Stimulated activated CD4-positive, alpha-beta T cell treated with anti-CD3 and anti-CD28 coated beads, Interleukin-15, amount 100 ng/mL, for 1 hour (primary cell): ENCODE measurements at regions not wholly inside any gene's neighbourhood (a gene's known extent, or its start where the extent isn't known, plus 50 kb on each side); places are given as distances from the start of the nearest gene placed in this dataset.

ENCODE experiments used
- DNase-seq, 2 donors: peaks; one replicate each; pipeline ENCODE4 v3.0.0-alpha.2; 2020; ENCODE audit warnings: low read depth in 1 of 2, low spot score in 1 of 2

- DNase-seq, result no peak
Measured at GRCh38 chr9:126017758-126018157, 270.6 kb downstream of the PBX3 start.

- DNase-seq, result no peak
Measured at GRCh38 chr9:126020836-126021235, 273.7 kb downstream of the PBX3 start.

- DNase-seq, result no peak
Measured at GRCh38 chr9:126023962-126024361, 276.8 kb downstream of the PBX3 start.

- no peak for DNase-seq
Measured at GRCh38 chr9:126024581-126025230, 277.5 kb downstream of the PBX3 start.

DNA sequence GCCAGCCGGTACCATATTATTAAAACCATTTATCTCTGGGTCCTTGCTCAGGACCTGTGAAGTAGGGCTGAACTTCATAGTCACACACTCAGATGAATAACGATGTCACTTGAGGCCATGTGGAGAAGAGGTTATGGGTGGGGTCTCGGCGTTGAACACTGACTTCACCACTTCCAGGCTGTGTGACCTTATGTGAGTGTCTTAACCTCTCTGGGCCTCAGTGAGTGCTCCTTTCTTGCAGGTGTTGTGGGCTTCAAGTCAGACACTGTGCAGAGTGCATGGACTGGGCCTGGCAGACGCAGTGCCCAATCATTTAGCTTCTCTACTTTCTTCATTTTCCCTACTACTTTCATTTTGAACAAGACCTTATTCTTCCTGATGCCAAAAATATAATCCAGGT, 278.8 kb downstream of the PBX3 start:
- DNase-seq, result no peak

- no peak for DNase-seq
Measured at GRCh38 chr9:126027566-126027965, 280.4 kb downstream of the PBX3 start.

DNA sequence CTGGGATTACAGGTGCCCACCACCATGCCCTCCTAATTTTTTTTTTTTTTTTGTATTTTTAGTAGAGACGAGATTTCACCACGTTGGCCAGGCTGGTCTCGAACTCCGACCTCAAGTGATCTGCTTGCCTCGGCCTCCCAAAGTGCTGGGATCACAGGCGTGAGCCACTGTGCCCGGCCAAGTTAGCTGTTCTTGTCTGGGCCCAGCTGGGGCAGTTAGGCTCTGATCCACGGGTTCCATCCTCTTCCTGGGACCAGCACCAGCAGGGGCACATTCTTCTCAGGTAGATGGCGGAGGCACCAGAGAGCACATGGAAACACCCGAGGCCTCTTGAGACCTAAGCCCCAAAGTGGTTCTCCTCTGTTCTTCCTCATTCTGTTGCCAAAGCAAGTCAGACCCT, 281.6 kb downstream of the PBX3 start:
- DNase-seq, result no peak

GRCh38 chr9:126030716-126031115, 283.5 kb downstream of the PBX3 start:
- DNase-seq, result no peak

- DNase-seq, result no peak
Measured at GRCh38 chr9:126031116-126031515, 283.9 kb downstream of the PBX3 start.

GRCh38 chr9:126032135-126032534, 285.0 kb downstream of the PBX3 start:
- no peak for DNase-seq

DNA sequence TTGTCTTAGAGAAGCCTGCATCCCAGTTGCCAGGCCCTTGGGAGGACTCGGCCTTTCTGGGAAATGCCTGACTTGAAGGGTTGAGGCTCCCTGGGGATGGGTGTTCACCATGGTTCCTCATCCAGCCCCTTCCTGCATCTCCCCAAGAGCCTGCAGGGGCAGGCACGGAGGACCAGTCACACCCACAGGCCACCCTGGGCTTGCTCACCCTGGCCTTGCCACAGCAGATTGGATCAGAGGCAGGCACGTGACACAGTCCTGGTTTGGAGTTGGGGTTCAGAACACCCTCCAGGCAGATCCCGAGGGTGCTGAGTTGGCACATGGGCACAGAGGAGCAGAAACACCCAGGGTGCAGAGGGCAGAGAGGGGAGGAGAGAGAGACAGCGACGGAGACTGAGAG, 286.1 kb downstream of the PBX3 start:
- DNase-seq, result no peak

DNA sequence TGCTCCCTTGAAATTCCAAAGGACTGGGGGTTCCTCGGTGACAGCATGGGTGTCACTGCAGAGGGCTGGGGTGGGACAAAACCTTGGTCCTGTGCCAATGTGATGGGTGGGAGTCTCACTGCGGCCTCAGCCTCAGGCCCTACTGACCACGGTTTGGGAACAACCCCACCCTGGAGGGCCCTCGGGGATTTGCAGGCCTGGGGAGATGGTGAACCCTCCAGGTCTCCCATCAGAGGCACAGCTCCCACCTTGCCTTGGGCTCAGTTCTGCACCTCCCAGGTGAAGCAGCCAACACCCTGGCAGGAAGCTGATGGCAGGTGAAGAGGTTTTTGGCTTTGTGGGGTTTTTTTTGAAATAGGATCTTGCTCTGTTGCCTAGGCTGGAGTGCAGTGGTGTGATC, 286.8 kb downstream of the PBX3 start:
- no peak for DNase-seq

GRCh38 chr9:126036881-126037291, 289.7 kb downstream of the PBX3 start:
- no peak for DNase-seq

GRCh38 chr9:126038790-126039189, 287.8 kb upstream of the MVB12B start:
- no peak for DNase-seq

GRCh38 chr9:126043681-126044080, 282.9 kb upstream of the MVB12B start:
- no peak for DNase-seq

- no peak for DNase-seq
Measured at GRCh38 chr9:126049088-126049487, 277.5 kb upstream of the MVB12B start.

GRCh38 chr9:126049896-126050604, 276.6 kb upstream of the MVB12B start:
- DNase-seq, result no peak

DNA sequence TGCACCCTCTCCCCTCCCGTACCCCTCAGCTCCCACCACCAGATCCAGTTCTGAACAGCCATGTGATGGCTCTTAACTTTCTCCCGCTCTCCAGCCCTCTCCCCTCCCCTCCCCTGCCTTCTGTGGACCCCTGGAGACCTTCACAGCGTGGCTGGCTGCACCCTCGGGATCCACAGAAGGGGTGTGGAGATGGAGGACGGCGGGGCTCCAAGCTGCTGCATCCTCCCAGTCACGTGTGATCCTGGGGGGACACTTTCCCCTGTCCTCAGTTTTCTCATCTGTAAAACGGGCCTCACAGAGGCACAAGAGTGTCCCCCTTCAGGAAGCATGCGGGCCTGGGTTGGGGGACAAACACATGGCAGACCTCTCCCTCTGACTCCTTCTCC, 276.0 kb upstream of the MVB12B start:
- DNase-seq, result no peak

DNA sequence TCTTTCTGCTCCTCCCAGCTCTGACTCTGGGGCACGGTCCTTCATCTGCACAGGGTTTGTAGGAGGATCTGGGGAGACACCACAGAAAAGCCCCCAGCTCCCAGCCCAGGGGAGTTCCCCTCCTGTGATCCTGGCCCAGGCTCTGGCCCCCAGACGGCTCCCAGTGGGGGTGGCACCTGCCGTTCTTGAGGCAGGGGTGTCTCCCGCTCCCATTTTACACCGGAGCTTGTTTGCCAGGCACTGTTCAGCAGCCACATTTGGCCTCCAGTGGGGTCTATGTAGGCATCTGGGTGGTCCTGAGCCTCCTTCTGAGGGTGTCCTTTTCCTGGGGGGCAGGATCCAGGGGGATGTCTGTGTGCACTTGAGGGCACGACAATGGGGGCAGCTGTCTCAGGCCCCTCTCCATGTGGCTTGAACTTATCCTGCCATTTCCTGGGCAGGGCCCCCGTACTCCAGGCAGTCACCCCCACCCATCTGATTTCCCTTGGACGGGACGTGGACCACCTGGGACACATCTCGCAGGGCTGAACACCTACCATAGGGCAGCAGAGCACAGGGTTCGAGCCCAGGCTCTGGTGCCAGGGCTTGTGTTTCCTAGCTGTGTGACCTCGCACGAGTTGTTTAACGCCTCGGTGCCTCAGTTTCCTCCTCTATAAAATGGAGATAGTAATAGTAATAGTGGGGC, 275.0 kb upstream of the MVB12B start:
- no peak for DNase-seq

GRCh38 chr9:126052791-126053190, 273.8 kb upstream of the MVB12B start:
- no peak for DNase-seq

GRCh38 chr9:126053913-126054312, 272.7 kb upstream of the MVB12B start:
- no peak for DNase-seq

GRCh38 chr9:126055381-126055985, 271.1 kb upstream of the MVB12B start:
- no peak for DNase-seq
